DND-41 (cell line): ENCODE measurements at regions not wholly inside any gene's neighbourhood (a gene's known extent, or its start where the extent isn't known, plus 50 kb on each side); places are given as distances from the start of the nearest gene placed in this dataset.

Experiments used
- ATAC-seq: fragments of 200-7000 bp; cut with Tn5 transposase; 3 replicates; pipeline ENCODE4 v1.9.1; 2021; ENCODE audit warnings: low read depth; ENCODE audit not compliant: insufficient read depth
- DNase-seq: peaks from one replicate; pipeline ENCODE4 v3.0.0-alpha.2; 2020
- H2AFZ ChIP-seq: 2 replicates; pipeline ENCODE4 v1.6.0; 2012; ENCODE audit warnings: low read depth, low read length
- H3K27ac ChIP-seq: 2 replicates; pipeline ENCODE4 v1.5.1; 2012; ENCODE audit warnings: low read length, inconsistent platforms
- H3K27me3 ChIP-seq: fragments of 200-600 bp; sonication (generic); 2 replicates; pipeline ENCODE4 v1.6.0; 2012; ENCODE audit warnings: low read length, mild to moderate bottlenecking, inconsistent platforms; ENCODE audit not compliant: insufficient read depth, poor library complexity
- H3K36me3 ChIP-seq: 2 replicates; pipeline ENCODE4 v1.5.1; 2012; ENCODE audit warnings: low read length, inconsistent platforms; ENCODE audit not compliant: insufficient read depth
- H3K4me1 ChIP-seq: 2 replicates; pipeline ENCODE4 v1.5.1; 2012; ENCODE audit warnings: mild to moderate bottlenecking, low read length; ENCODE audit not compliant: insufficient read depth
- H3K4me2 ChIP-seq: 2 replicates; pipeline ENCODE4 v1.6.0; 2012; ENCODE audit warnings: mild to moderate bottlenecking, moderate library complexity, low read length, inconsistent platforms; ENCODE audit not compliant: insufficient read depth
- H3K4me3 ChIP-seq, 2 experiments: fragments of 200-600 bp in 1 of 2; shearing (Covaris generic) in 1 of 2; 2 replicates each; pipeline ENCODE4 v1.5.1; 2012 to 2016; ENCODE audit warnings: inconsistent platforms in 2 of 2, low read length in 2 of 2, mild to moderate bottlenecking in 2 of 2, low read depth in 1 of 2, moderate library complexity in 1 of 2
- H3K79me2 ChIP-seq: 2 replicates; pipeline ENCODE4 v1.6.0; 2012; ENCODE audit warnings: low read length, inconsistent platforms; ENCODE audit not compliant: insufficient read depth
- H3K9ac ChIP-seq: 2 replicates; pipeline ENCODE4 v1.6.0; 2012; ENCODE audit warnings: low read depth, mild to moderate bottlenecking, inconsistent platforms, low read length, moderate library complexity
- H3K9me3 ChIP-seq: 2 replicates; pipeline ENCODE4 v1.5.1; 2012; ENCODE audit warnings: low read length, moderate library complexity, mild to moderate bottlenecking, inconsistent platforms; ENCODE audit not compliant: insufficient read depth, severe bottlenecking
- H4K20me1 ChIP-seq: 2 replicates; pipeline ENCODE4 v1.6.0; 2012; ENCODE audit warnings: low read length; ENCODE audit not compliant: insufficient read depth
- CTCF ChIP-seq: IDR thresholded peaks from 2 replicates; pipeline ENCODE4 v1.5.1; 2012; ENCODE audit warnings: borderline replicate concordance, low read length, moderate library complexity, mild to moderate bottlenecking; ENCODE audit not compliant: poor library complexity, severe bottlenecking; ENCODE audit errors: extremely low read depth
- EZH2 ChIP-seq: IDR thresholded peaks from 3 replicates; pipeline ENCODE4 v1.6.1; 2012; ENCODE audit warnings: borderline replicate concordance, low read depth, mild to moderate bottlenecking, moderate library complexity, low read length, inconsistent platforms; ENCODE audit not compliant: severe bottlenecking

GRCh38 chr6:98724537-98724936 is 109.8 kb upstream of the POU3F2 start:
- no peaks in the 10 kb centered on the region for H3K36me3 ChIP-seq
- H3K79me2 ChIP-seq: no peaks in the 10 kb centered on the region
- no peaks in the 10 kb centered on the region for H3K9me3 ChIP-seq
- H3K4me3 ChIP-seq: no peak overlapping the region
- no peaks in the 10 kb centered on the region for H3K4me1 ChIP-seq
- H3K27me3 ChIP-seq: no peaks in the 10 kb centered on the region
- H3K9ac ChIP-seq: no peak overlapping the region
- H3K4me2 ChIP-seq: no peak overlapping the region
- ATAC-seq: no peak
- H4K20me1 ChIP-seq: no peaks in the 10 kb centered on the region
- no peak for DNase-seq
- H2AFZ ChIP-seq: no peak overlapping the region
- no peak for TF ChIP-seq EZH2
- no peak for TF ChIP-seq CTCF
- no peak overlapping the region for H3K27ac ChIP-seq

- H2AFZ ChIP-seq: no peak overlapping the region
- H3K27me3 ChIP-seq: no peaks in the 10 kb centered on the region
- H3K4me2 ChIP-seq: no peak overlapping the region
- H3K4me1 ChIP-seq: no peaks in the 10 kb centered on the region
- TF ChIP-seq CTCF: no peak
- TF ChIP-seq EZH2: no peak
- DNase-seq: no peak
- no peaks in the 10 kb centered on the region for H3K9me3 ChIP-seq
- no peak overlapping the region for H3K9ac ChIP-seq
- no peaks in the 10 kb centered on the region for H3K36me3 ChIP-seq
- ATAC-seq: no peak
- H4K20me1 ChIP-seq: no peaks in the 10 kb centered on the region
- H3K79me2 ChIP-seq: no peaks in the 10 kb centered on the region
- no peak overlapping the region for H3K4me3 ChIP-seq
- no peak overlapping the region for H3K27ac ChIP-seq
Measured at GRCh38 chr6:98747273-98747672, 87.1 kb upstream of the POU3F2 start.

- Histone ChIP-seq H3K4me1 (no peaks in the 10 kb centered on the region), H3K4me2 (no peak overlapping the region), H4K20me1 (no peaks in the 10 kb centered on the region), H3K27ac (no peak overlapping the region), H3K36me3 (no peaks in the 10 kb centered on the region), H2AFZ (no peak overlapping the region), H3K9ac (no peak overlapping the region), H3K27me3 (no peaks in the 10 kb centered on the region), H3K79me2 (no peaks in the 10 kb centered on the region), H3K9me3 (no peaks in the 10 kb centered on the region), H3K4me3 (no peak overlapping the region)
- DNase-seq (no peak), ATAC-seq (no peak)
- no peak for TF ChIP-seq CTCF
- no peak for TF ChIP-seq EZH2
Measured at GRCh38 chr6:98747960-98748359, 86.4 kb upstream of the POU3F2 start.

GRCh38 chr6:98759459-98759858 is 74.9 kb upstream of the POU3F2 start:
- Histone ChIP-seq H3K4me3 (no peak overlapping the region), H3K9me3 (no peaks in the 10 kb centered on the region), H3K4me1 (no peaks in the 10 kb centered on the region; the same call in 1 of the 2 replicates), H3K27ac (no peak overlapping the region), H2AFZ (no peak overlapping the region), H3K36me3 (no peaks in the 10 kb centered on the region), H3K79me2 (no peaks in the 10 kb centered on the region), H3K4me2 (no peak overlapping the region), H4K20me1 (no peaks in the 10 kb centered on the region), H3K27me3 (no peaks in the 10 kb centered on the region), H3K9ac (no peak overlapping the region)
- ATAC-seq (no peak), DNase-seq (no peak)
- no peak for TF ChIP-seq CTCF
- no peak for TF ChIP-seq EZH2
